GM12892 (cell line): ENCODE measurements at regions not wholly inside any gene's neighbourhood (a gene's known extent, or its start where the extent isn't known, plus 50 kb on each side); places are given as distances from the start of the nearest gene placed in this dataset.

ENCODE experiments used
- POLR2A ChIP-seq: IDR thresholded peaks from 2 replicates; pipeline ENCODE4 v1.6.1; 2011; ENCODE audit warnings: low read depth, low read length, control low read depth
- POLR2AphosphoS5 ChIP-seq: IDR thresholded peaks from 2 replicates; pipeline ENCODE4 v1.6.1; 2011; ENCODE audit warnings: low read depth, low read length, control low read depth

- TF ChIP-seq POLR2AphosphoS5 (no peak), POLR2A (no peak)
Measured at GRCh38 chr3:3586843-3587646, 212.2 kb upstream of the LRRN1 start.
